Neural crest cell (in vitro differentiated cells): ENCODE measurements at regions not wholly inside any gene's neighbourhood (a gene's known extent, or its start where the extent isn't known, plus 50 kb on each side); places are given as distances from the start of the nearest gene placed in this dataset.
"Not testable (repeated sequence)": the region's sequence is repeated elsewhere in the genome, so short reads cannot be mapped to it uniquely, and the experiment has no call there.

Source experiments
- DNase-seq: peaks from one replicate; pipeline ENCODE4 v3.0.0; 2021; ENCODE audit warnings: low read depth, mixed read lengths, low spot score
- H3K27ac Mint-ChIP-seq: one replicate; pipeline ENCODE4 v1.8.0; 2021; ENCODE audit warnings: mild to moderate bottlenecking, mixed read lengths; ENCODE audit not compliant: unreplicated experiment
- H3K27me3 Mint-ChIP-seq: 2 replicates; pipeline ENCODE4 v1.8.0; 2021; ENCODE audit warnings: low read depth, mild to moderate bottlenecking, mixed read lengths
- H3K36me3 Mint-ChIP-seq: 2 replicates; pipeline ENCODE4 v1.8.0; 2021; ENCODE audit warnings: low read depth, mild to moderate bottlenecking, mixed read lengths
- H3K4me1 Mint-ChIP-seq: 2 replicates; pipeline ENCODE4 v1.8.0; 2021; ENCODE audit warnings: mixed read lengths
- H3K4me3 Mint-ChIP-seq: one replicate; pipeline ENCODE4 v1.8.0; 2021; ENCODE audit warnings: mild to moderate bottlenecking, mixed read lengths
- H3K9me3 Mint-ChIP-seq: 2 replicates; pipeline ENCODE4 v1.8.0; 2021; ENCODE audit warnings: mixed read lengths
- CTCF ChIP-seq: fragments of 200-600 bp; sonication (generic); conservative IDR thresholded peaks from 2 replicates; pipeline ENCODE4 v1.5.0; 2021; ENCODE audit warnings: antibody characterized with exemption, mild to moderate bottlenecking

GRCh38 chr13:105846923-105847322, 688.5 kb downstream of the EFNB2 start:
- no peak for DNase-seq
- peaks cover 6% of the 10 kb centered on the region for H3K9me3 Mint-ChIP-seq
- H3K4me1 Mint-ChIP-seq: peaks cover 8% of the 10 kb centered on the region
- H3K4me3 Mint-ChIP-seq: no peak overlapping the region
- H3K27me3 Mint-ChIP-seq: no peaks in the 10 kb centered on the region
- H3K36me3 Mint-ChIP-seq: peaks cover 4% of the 10 kb centered on the region
- H3K27ac Mint-ChIP-seq: no peak overlapping the region
- TF ChIP-seq CTCF: no peak

GRCh38 chr13:105841286-105841685, 694.2 kb downstream of the EFNB2 start:
- peak overlapping the region; percentile 8 for H3K27ac Mint-ChIP-seq
- TF ChIP-seq CTCF: no peak
- peaks cover 6% of the 10 kb centered on the region for H3K9me3 Mint-ChIP-seq
- peaks cover 4% of the 10 kb centered on the region for H3K36me3 Mint-ChIP-seq
- no peak for DNase-seq
- H3K27me3 Mint-ChIP-seq: no peaks in the 10 kb centered on the region
- H3K4me1 Mint-ChIP-seq: peaks cover 8% of the 10 kb centered on the region
- H3K4me3 Mint-ChIP-seq: no peak overlapping the region

GRCh38 chr13:105838231-105838630, 697.2 kb downstream of the EFNB2 start:
- Mint-ChIP-seq H3K27ac (peak overlapping the region; percentile 14), H3K27me3 (no peaks in the 10 kb centered on the region), H3K4me3 (no peak overlapping the region), H3K4me1 (peaks cover 8% of the 10 kb centered on the region), H3K9me3 (no peaks in the 10 kb centered on the region), H3K36me3 (no peaks in the 10 kb centered on the region)
- TF ChIP-seq CTCF: no peak
- no peak for DNase-seq

- not testable (repeated sequence) for DNase-seq, H3K27me3 Mint-ChIP-seq, H3K4me1 Mint-ChIP-seq, H3K9me3 Mint-ChIP-seq, H3K36me3 Mint-ChIP-seq, H3K4me3 Mint-ChIP-seq, H3K27ac Mint-ChIP-seq
These were observed 698.2 kb downstream of the EFNB2 start for GRCh38 chr13:105837295-105837694.

- H3K4me3 Mint-ChIP-seq: no peak overlapping the region
- H3K36me3 Mint-ChIP-seq: no peaks in the 10 kb centered on the region
These were observed 704.6 kb downstream of the EFNB2 start for GRCh38 chr13:105830821-105831220.

More at GRCh38 chr13:105830821-105831220, 704.6 kb downstream of the EFNB2 start:
- Mint-ChIP-seq H3K27ac (no peak overlapping the region), H3K27me3 (no peaks in the 10 kb centered on the region), H3K9me3 (peaks cover 8% of the 10 kb centered on the region), H3K4me1 (no peaks in the 10 kb centered on the region)
- no peak for DNase-seq
- TF ChIP-seq CTCF: no peak
